Fibroblast of lung (primary cell): ENCODE measurements at regions not wholly inside any gene's neighbourhood (a gene's known extent, or its start where the extent isn't known, plus 50 kb on each side); places are given as distances from the start of the nearest gene placed in this dataset.

ENCODE experiments used
- CTCF ChIP-seq, 2 donors: IDR thresholded peaks in 1 of 2; conservative IDR thresholded peaks in 1 of 2; 1 replicate in 1 of 2; 2 replicates in 1 of 2; pipeline ENCODE4 v1.5.1; 2011 to 2012; ENCODE audit warnings: low read length in 2 of 2, control low read depth in 1 of 2, inconsistent platforms in 1 of 2, low read depth in 1 of 2, mild to moderate bottlenecking in 1 of 2
- EZH2 ChIP-seq: IDR thresholded peaks from 2 replicates; pipeline ENCODE4 v1.5.1; 2012; ENCODE audit warnings: low read length, control low read depth, mild to moderate bottlenecking; ENCODE audit errors: missing control alignments

GRCh38 chr2:215238485-215239098, 73.3 kb upstream of the ATIC start:
- TF ChIP-seq CTCF (conservative IDR thresholded peaks at IDR 0.05 in 1 of 2, IDR thresholded peaks at IDR 0.05 in 1 of 2; ENCODE audit: low read depth in 1 of 2, low read length in 2 of 2) (no peak), EZH2 (no peak)
